ENCODE measurements at regions not wholly inside any gene's neighbourhood (a gene's known extent, or its start where the extent isn't known, plus 50 kb on each side); places are given as distances from the start of the nearest gene placed in this dataset.

- H3K9me3 ChIP-seq (ENCODE audit: insufficient read depth, low read depth, low read length), result no peaks in the 10 kb centered on the region
- H3K9ac ChIP-seq (ENCODE audit: low read length), result no peak overlapping the region
- Mint-ChIP-seq H3K9me3 (ENCODE audit: unreplicated experiment) (peaks cover 7% of the 10 kb centered on the region), H3K4me1 (ENCODE audit: low read depth, unreplicated experiment) (peaks cover 24% of the 10 kb centered on the region), H3K27ac (ENCODE audit: unreplicated experiment) (no peak overlapping the region), H3K27me3 (ENCODE audit: low read depth, unreplicated experiment) (no peaks in the 10 kb centered on the region), H3K4me3 (ENCODE audit: unreplicated experiment) (no peak overlapping the region), H3K36me3 (ENCODE audit: low read depth, unreplicated experiment) (peaks cover 3% of the 10 kb centered on the region)
- H3K27ac ChIP-seq (ENCODE audit: low read depth, low read length), result no peak overlapping the region
- TF ChIP-seq EZH2 (IDR thresholded peaks at IDR 0.05; ENCODE audit: insufficient read depth, low read length), result no peak
- no peak for TF ChIP-seq CTCF (IDR thresholded peaks at IDR 0.05; ENCODE audit: insufficient read depth, low read depth, low read length)
- no peak overlapping the region for H3K4me2 ChIP-seq (ENCODE audit: low read length)
- peaks cover 26% of the 10 kb centered on the region for H3K4me1 ChIP-seq (ENCODE audit: insufficient read depth, low read length)
- H3K79me2 ChIP-seq (ENCODE audit: insufficient read depth, low read length), result no peaks in the 10 kb centered on the region
- H3K4me3 ChIP-seq (ENCODE audit: insufficient read depth, low read depth, low read length), result no peak overlapping the region
- FAIRE-seq (no peak), DNase-seq (ENCODE audit: low read depth) (no peak)
- no peaks in the 10 kb centered on the region for H3K36me3 ChIP-seq (ENCODE audit: insufficient read depth, low read length)
- no peaks in the 10 kb centered on the region for H3K27me3 ChIP-seq (ENCODE audit: insufficient read depth, low read length)
- H2AFZ ChIP-seq (ENCODE audit: low read depth, low read length), result no peak overlapping the region
- no peaks in the 10 kb centered on the region for H4K20me1 ChIP-seq (ENCODE audit: insufficient read depth, low read length)
These were observed 93.4 kb downstream of the THBS2 start for GRCh38 chr6:169160091-169160854.

- Mint-ChIP-seq H3K27me3 (ENCODE audit: low read depth, unreplicated experiment) (no peaks in the 10 kb centered on the region), H3K4me1 (ENCODE audit: low read depth, unreplicated experiment) (peaks cover 24% of the 10 kb centered on the region), H3K27ac (ENCODE audit: unreplicated experiment) (no peak overlapping the region)
These were observed 94.3 kb downstream of the THBS2 start for GRCh38 chr6:169159331-169159730.

More at GRCh38 chr6:169159331-169159730, 94.3 kb downstream of the THBS2 start:
- Histone ChIP-seq H4K20me1 (ENCODE audit: insufficient read depth, low read length) (no peaks in the 10 kb centered on the region), H3K9ac (ENCODE audit: low read length) (no peak overlapping the region), H3K27ac (ENCODE audit: low read depth, low read length) (no peak overlapping the region), H3K36me3 (ENCODE audit: insufficient read depth, low read length) (no peaks in the 10 kb centered on the region), H2AFZ (ENCODE audit: low read depth, low read length) (no peak overlapping the region), H3K4me2 (ENCODE audit: low read length) (no peak overlapping the region), H3K27me3 (ENCODE audit: insufficient read depth, low read length) (no peaks in the 10 kb centered on the region), H3K9me3 (ENCODE audit: insufficient read depth, low read depth, low read length) (no peaks in the 10 kb centered on the region), H3K4me3 (ENCODE audit: insufficient read depth, low read depth, low read length) (no peak overlapping the region), H3K4me1 (ENCODE audit: insufficient read depth, low read length) (peaks cover 26% of the 10 kb centered on the region), H3K79me2 (ENCODE audit: insufficient read depth, low read length) (no peaks in the 10 kb centered on the region)
- TF ChIP-seq CTCF (IDR thresholded peaks at IDR 0.05; ENCODE audit: insufficient read depth, low read depth, low read length) (no peak), EZH2 (IDR thresholded peaks at IDR 0.05; ENCODE audit: insufficient read depth, low read length) (no peak)
- peaks cover 4% of the 10 kb centered on the region for H3K36me3 Mint-ChIP-seq (ENCODE audit: low read depth, unreplicated experiment)
- FAIRE-seq (no peak), DNase-seq (ENCODE audit: low read depth) (no peak)
- H3K9me3 Mint-ChIP-seq (ENCODE audit: unreplicated experiment), result peaks cover 7% of the 10 kb centered on the region
- H3K4me3 Mint-ChIP-seq (ENCODE audit: unreplicated experiment), result no peak overlapping the region
